GM19452 (cell line): ENCODE measurements at regions not wholly inside any gene's neighbourhood (a gene's known extent, or its start where the extent isn't known, plus 50 kb on each side); places are given as distances from the start of the nearest gene placed in this dataset.

Source experiments
- ATAC-seq: cut with Tn5 transposase; IDR thresholded peaks from one replicate; pipeline ENCODE4 v1.9.1; 2021; ENCODE audit not compliant: unreplicated experiment

DNA sequence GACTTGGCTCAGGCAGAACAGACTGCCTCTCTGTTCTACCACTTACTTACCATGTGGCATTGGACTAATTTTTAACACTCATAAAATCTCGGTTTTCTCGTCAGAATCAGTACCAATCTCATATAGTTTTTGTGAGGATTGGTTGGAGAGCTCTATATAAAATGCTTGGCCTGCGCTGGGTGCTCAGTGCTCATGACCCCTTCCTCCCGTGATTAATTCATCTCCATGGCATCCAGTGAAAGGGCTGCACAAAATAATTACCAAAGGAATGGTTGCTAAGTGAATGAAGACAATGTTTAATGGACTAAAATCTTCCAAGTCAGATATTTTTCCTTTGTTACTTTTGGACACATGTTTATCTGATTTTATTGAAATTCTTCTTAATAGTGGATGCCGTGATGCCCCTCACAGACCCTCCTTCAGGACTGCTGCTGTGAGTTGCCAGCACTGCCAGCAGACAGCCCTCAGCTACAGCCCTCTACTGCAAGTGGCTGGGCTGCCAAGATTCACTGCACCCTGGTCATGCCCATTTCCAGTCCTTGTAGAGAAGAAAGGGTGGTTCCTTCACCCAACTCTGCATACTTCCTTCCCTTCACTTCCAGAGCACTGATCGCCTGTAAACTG lies 436.5 kb downstream of the LMO4 start:
- no peak for ATAC-seq

DNA sequence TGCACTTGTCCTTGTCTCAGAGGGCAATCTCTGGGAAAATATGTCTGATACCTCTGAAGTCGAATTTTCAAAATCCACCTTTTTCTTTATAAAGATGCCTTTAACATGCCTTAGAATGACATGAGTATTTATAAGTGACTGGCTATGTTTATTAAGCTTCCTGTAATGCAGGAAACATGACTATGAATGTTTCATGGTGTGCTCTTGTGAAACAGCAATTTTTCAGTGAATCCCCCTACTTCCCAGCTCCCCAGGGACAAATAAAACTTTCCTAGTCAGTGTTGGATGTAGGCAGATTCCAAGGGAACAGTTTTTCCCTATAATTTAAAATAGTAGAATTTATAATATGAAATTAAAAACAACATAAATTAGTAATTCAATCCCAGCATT lies 437.0 kb downstream of the LMO4 start:
- ATAC-seq = no peak

DNA sequence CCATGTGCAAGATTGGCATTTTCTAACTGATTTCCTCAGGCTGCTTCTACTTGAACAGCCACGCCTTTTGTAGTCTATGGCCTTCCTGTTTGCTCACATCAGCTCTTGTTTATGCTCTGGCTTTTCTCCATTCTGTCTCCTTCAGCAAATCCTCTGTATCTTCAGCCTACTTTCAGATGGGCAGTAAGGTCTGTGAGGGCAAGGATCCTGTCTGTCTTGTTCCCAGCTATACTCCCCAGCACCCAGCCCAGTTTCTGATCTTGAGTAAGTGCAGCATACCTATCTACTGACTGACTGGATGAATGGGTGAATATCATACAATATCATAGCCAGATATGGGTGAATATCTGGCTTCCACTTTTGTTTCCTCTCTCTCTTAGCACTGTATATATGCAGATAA lies 438.1 kb downstream of the LMO4 start:
- ATAC-seq = no peak

DNA sequence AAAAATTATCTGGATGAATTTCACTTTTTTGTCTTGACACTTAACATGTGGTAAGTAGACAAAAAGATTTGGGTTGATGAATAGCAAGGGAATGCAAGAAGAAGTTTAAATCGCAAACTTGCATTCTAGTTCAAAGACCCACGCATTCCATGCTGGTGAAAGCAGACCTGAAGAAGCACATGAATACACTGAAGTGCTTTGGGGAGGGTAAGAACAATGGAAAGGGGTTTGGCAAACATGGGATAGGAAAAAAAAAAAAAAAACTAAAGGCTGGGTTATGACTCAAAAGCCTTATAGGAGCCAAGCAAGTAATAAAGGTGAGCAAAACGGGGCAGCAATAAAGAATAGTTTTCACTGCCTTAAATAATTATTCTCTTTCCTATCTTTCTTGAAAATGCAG lies 450.2 kb downstream of the LMO4 start:
- ATAC-seq = no peak

DNA sequence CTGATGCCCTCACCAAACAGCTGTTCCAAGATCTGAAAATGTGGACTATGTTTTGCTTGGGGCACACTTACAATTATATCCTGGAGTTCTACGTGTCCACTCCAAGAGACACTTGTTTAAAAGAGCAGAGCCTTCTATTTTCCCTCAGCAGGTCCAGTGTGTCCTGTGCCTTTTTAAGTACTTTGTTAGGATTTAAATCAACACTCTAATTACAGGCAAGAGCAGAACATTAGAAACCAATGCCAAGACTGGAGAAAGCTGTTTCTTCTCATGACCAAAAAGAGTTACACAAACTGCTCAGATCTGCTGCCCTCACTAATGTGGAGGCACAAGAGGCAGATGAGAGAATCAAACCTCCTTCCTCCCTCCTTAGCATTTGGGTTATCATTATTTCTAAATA lies 452.9 kb downstream of the LMO4 start:
- ATAC-seq = no peak

DNA sequence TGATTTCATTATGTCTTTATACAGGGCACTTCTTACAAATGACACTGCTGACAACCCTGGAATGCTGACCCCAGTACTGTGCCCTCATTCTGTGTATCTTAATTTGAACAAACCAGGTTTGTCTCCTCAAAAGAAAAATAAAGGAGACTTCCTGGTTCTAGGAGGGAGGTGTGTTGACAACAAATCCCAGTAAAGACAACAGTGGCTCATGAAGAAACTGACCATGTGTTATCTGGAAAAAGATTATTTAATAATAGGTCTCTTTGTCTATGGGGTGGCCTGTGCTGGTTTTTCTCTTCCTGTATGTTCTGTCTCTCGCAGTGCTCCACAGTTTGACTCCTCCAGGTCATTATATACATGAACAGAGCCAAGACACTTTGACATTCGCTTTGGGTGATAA lies 454.6 kb downstream of the LMO4 start:
- ATAC-seq = no peak

DNA sequence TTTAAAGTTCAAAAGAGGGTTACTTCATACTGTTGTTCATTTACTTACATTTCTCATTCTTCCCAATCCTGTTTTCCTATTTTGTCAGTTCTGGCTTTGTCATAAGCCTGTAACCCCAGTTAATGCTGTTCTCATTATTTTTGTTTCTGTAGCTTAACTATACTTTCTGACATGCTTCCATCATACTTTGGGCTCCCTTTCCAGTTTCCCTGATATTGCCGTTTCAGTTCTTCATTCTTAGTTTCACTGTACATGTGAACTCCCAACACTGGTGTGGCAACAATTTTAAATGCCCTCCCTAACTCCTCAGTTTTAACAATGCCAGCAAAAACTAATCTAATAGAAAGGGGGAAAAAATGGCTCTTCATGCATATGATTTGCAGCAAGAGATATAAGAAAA lies 456.7 kb downstream of the LMO4 start:
- no peak for ATAC-seq

DNA sequence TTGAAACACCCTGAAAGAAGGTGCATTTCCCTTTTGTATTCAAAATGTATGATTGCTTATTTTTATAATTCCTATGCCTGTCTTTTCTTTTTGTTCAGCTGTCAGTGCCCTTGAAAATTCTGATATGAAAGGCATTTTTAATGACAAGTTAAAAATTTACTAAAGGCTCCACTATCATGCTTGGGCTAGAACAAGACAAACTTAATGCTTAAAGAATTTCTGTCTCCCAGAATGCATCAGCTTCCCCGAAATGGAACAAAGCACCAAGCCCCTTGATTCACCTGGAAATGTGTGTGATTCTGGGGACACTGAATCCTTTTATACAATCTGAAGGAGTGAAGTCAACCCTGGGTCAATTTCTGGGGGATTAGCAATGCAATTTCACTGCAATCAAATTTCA lies 457.5 kb downstream of the LMO4 start:
- ATAC-seq = no peak

DNA sequence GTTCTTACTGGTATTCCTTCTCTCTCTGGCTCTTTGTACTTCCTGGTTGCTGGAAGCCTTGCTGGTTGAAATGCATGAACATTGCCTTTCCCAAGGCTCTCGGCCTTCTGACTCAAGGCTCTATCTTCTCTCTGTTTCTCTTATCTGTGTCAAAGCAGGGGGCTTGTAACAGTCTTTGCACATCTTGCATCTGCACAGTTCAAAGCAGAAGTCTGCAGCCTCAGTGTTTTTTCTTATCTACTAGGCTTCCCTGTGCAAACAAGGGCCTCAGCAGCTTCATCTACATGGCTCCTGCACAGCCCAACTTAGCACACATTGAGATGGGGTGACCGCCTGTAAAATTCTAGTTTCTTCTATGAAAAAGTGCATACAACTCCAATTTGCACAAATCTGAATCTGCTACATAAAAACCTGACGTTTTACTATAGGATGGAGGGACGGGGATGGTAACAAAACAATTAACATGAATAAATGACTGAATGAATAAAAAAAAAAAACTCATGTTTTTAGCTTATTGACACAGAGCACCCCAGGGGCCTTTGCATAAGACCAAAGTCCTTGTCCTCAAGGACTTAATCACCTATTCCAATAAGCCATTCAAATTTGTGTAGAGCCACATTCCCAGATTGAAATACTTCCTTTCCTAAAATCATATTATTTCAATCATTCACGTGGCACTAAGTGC lies 458.3 kb downstream of the LMO4 start:
- no peak for ATAC-seq

DNA sequence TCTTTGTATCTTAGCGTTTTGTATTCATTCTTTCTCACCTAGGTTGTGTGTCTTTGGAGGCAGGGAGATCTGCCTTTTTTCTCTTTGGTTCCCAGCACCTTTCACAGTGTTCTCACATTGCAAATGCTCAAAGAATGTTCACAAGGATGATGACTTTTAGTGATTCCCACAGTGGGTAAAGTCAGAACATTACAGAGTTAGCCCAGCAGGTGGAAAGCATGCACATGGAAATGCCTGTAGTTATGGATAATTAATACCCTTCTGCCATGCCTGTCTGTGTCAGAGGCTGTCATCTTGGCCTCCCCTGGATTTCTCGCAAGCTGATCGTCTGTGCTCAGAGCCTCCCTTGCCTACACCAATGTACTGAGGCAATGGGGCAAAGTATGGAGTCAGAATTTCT lies 458.9 kb downstream of the LMO4 start:
- no peak for ATAC-seq

DNA sequence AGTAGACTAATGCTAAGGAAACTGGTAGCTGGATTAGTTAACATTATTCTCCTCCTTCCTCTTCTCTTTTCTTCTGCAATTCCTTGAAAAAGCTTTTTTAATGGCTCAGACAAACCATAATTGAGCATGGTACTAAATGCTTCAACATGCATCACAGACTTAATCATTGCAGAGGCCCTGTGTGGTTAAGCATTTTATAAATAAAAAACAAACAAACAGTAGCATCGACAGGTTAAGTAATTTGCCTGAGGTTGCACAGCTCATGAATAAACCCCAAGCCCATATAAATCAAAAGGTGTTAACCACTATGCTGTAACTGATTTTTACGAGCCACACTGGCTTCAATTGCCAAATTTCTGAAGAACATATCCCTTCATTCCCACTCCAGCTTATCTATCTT lies 462.1 kb downstream of the LMO4 start:
- no peak for ATAC-seq

DNA sequence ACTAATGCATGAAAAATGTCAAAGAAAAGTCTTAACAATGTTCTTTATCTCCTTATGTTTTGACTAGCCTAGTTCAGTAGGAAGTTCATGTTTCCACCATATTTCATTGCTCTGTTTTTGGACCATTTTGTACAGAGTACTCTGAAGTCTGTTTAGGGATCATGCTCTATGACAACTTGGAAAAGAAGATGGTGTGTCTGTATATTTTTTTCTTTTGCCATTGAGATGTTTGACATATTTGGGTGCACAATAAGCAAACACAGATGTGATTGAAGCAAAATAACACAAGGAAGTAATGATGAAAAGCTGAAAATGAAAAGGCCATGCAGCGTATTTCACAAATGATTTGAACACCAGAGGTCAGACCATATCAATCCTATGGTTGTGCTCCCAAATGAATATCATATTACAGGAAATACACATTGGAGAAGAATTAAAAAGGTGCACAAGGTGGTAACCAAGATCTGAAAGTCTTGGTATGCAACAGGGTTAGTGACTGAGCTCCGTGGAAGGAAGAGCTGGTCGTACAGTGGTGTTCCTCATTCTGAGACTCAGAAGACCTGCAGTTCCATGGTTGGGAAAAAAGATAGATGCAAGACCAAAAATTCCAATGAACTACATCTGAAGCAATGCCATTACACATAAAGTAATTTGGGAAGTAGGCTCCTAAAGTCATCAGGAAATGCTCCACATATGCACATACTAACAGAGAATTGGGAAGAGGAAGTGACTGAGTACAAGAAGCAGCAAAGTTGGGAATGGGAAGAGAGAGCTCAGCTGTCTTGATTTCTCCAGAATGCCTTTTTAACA lies 463.5 kb downstream of the LMO4 start:
- no peak for ATAC-seq

DNA sequence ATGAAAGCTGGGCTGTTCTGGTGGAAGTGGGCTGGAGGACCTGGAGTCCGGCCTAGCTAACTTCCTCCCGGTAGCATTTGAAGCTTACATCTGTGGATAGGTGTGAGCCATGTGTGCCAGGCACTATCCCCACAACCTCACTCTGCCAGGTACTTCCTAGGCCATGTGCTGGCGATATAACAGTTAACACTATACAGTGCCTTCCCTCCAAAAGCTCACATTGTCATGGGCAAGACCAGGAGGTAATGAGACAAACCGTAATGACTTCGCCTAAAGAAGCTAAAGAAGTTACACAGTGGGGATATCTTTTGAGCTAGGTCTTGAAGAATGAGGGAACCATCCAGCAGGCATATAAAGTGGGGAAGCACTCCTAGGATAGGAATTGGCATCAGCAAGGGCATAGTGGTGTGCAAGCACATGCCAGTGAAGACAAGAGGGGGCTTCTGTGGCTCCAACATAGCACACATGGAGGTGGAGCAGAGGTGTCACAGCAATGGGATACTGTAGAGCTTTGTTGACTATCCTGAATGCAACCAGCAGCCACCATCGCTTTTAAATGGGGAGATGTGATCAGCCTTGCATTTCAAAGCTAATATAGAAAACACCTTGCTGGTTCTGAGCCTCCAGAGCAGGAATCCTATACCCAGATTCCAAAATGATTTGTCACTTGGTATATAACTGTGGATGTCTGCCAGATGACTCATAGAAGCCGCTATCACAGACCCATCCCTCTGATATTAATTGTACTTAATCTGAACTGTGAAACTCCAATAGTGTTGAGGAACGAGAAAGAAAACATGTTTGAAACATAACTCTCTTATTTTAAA lies 466.3 kb downstream of the LMO4 start:
- no peak for ATAC-seq

DNA sequence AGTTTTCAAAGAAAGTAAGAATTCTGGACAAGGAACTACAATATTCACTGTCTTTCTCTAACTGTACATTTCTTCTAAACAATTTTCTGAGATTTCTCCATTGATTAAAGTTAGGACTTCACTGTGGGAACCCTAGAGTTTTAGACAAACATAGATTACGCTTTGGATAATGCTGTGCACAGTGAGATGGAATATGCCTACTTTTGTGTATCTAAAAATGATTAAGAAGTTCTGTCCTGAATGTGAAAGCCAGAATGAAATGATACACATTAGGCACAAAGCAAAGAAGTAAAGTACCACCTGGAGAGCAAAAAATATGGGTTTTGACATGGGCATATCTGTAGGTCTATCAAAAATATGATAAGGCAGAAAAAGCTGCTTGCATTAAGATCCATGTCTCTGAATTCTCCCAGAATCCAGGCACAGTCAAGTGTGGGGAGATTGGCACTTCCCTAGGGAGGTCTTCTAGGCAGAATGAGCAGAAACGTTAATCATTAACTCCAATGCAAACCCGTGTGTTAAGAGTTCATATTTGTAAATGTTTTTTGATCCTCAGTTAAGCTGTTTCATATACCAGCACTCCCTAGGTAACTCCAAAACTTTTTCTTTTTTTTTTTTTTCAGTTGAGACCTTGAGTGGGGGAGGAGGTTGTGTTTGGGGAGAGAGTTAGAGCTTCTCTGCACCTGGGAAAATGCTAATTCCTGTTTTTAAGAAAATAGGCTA lies 467.1 kb downstream of the LMO4 start:
- ATAC-seq = no peak

DNA sequence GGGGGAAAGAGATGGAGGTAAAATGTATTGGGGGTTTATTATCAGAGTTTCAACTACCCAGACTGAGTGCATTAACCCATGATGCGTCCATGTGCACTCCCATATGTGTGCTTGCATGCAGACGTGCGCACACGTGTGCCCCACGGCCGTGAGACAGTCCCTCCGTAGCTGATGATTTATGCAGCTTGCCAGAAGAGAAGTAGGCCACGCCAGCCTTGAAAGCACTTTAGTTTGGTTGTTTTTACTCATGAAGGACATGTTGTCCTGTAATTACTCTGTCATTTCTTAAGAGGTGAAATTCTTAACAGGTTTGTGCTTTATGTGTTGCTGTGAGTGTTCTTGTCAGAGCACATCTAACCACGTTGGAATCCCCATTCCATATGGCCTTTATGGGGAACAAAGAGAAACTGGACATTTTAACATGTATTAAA lies 467.8 kb downstream of the LMO4 start:
- no peak for ATAC-seq

DNA sequence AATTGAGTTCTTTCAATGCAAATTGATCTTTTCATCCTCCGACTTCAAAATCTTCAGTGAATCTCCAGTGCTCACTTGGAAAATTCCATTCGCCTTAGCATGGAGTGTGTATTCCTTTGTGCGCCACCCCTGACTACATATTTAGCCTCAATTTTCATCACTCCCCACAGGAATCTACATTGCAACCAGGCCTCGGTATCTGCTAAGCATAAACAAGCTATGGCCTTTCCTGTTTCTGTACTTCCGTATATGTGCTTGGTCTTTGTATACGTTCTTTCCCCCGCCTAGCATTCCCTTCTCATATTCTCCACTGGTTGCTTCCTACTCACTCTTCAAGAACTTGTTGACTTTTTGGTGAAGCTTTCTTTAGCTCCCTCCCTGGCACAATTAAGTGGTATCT lies 470.8 kb downstream of the LMO4 start:
- ATAC-seq = no peak

DNA sequence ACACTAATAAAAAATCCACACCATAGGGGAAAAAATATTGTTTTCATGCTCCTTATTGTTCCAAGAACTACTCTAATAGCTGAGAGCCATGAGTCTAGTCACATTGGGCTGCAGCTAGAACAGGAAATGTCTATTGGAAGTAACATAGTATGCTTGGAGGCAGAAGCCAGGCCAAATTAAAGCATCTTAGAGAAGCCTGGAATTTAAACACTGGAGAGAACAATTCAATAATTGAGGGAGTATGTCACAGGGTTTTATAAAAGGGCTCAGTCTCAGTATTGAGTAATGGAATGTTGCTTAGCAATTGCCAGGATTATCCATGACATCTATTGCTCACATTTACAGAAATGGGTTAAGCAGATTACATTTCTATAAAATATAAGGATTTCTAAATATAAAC lies 471.3 kb downstream of the LMO4 start:
- ATAC-seq = no peak

DNA sequence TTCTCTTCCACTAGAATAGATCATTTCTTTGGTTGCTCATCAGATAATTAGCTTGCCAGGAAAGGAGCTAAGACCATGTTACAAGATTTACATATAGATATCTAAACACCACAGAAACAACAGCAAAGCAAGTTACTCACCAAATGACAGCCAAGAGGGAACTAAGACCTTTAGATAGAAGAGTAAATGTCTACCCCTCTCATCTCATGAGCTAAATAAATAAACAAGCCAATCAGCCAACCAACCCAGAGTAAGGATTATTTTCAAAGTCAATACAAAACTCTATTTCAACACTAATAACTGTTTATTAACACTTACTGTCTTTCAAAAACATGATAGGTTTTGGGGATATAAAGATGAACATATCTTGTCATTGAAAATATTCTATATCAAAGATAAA lies 474.7 kb downstream of the LMO4 start:
- ATAC-seq = no peak

DNA sequence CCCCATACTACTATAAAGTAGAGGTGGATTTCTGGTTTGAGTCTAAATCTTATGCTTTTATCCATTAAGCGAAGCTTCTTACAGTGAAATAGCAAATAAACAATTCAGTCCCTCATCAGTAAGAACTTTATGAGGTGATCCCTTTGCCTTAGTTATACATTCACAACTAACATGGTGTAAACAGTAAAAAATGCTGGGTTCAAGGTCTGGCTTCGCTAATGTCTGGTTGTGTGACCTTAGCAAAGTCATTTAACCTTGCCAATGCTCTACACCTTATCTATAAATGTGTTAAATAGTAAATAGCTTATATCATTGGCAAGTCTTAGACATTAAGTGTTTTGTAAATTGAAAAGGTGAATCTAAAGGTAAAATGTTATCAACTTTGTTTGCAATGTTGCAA lies 475.4 kb downstream of the LMO4 start:
- no peak for ATAC-seq

DNA sequence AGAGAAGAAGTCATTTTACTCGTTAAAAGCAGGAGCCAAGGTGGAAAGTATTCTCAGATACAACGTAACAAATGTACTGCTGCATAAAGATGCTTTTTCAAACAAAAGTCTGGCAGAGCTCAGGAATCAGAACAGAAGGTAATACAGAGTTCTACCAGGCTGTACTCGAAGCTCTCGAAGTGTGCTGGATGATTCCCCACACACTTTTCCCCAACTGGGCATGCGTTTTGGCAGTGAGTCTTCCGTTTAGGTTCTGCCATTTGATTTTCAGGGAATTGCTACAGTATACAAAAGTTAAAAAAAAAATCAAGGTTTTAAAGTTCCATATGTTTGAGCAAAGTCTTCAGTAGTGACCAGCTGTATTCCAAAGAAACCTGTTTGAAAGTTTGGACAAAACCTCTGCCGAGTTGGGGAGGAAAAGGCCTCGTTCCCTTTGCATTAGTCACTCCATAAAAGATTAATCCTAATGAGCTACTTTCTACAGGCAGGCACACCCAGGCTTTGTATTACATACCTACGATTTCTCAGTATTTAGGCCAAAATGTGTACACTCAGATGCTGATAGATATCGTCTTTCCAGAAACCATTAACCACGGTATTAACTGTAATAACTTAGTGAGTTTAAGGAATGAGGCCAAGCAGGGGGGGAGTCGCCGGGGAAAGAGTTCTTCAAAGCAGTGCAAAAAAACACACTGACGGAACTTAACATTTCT lies 477.1 kb downstream of the LMO4 start:
- ATAC-seq = no peak
